Progenitor cell of endocrine pancreas (in vitro differentiated cells): ENCODE measurements at regions not wholly inside any gene's neighbourhood (a gene's known extent, or its start where the extent isn't known, plus 50 kb on each side); places are given as distances from the start of the nearest gene placed in this dataset.

ENCODE experiments used
- DNase-seq: peaks from one replicate; pipeline ENCODE4 v3.0.0; 2021; ENCODE audit warnings: low spot score; ENCODE audit not compliant: unreplicated experiment
- H3K27ac Mint-ChIP-seq: 2 replicates; pipeline ENCODE4 v1.8.0; 2021; ENCODE audit warnings: mild to moderate bottlenecking, moderate library complexity, mixed read lengths
- H3K27me3 Mint-ChIP-seq: 2 replicates; pipeline ENCODE4 v1.8.0; 2021; ENCODE audit warnings: mixed read lengths
- H3K36me3 Mint-ChIP-seq: 2 replicates; pipeline ENCODE4 v1.8.0; 2022; ENCODE audit warnings: mixed read lengths; ENCODE audit not compliant: insufficient read depth
- H3K4me1 Mint-ChIP-seq: 2 replicates; pipeline ENCODE4 v1.8.0; 2021; ENCODE audit warnings: low read depth, mixed read lengths
- H3K4me3 Mint-ChIP-seq: 2 replicates; pipeline ENCODE4 v1.8.0; 2021; ENCODE audit warnings: low read depth, mild to moderate bottlenecking, moderate library complexity, mixed read lengths
- H3K9me3 Mint-ChIP-seq: 2 replicates; pipeline ENCODE4 v1.8.0; 2021; ENCODE audit warnings: low read depth, mixed read lengths
- TF ChIP-seq, protein P1 (sequence below): fragments of 200-600 bp; sonication (generic); IDR thresholded peaks from one replicate; pipeline ENCODE4 v1.5.0; 2021; ENCODE audit warnings: antibody characterized with exemption, mild to moderate bottlenecking; ENCODE audit not compliant: unreplicated experiment

DNA sequence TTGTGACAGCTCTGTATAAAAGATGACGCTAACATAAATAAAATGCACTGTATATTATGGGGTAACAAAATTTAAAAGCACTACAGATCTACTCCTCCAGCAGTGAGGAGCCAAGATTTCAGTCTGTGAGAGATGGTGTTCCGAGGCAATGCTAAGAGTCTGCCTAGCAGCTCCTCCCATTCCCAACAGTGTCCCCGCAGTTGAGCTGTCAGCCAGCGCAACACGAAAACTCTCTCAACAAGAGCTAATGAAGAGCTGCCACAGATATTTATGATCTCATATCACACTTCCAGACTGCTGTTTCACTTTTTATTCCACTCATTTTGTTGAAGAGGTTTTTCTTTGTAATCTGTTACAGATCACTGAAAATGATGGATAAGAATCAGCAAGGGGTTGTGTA is 53.9 kb upstream of the ESRRG start:
- Mint-ChIP-seq H3K27me3 (peaks cover 2% of the 10 kb centered on the region), H3K27ac (no peak overlapping the region), H3K4me3 (no peak overlapping the region), H3K4me1 (no peaks in the 10 kb centered on the region), H3K36me3 (no peaks in the 10 kb centered on the region), H3K9me3 (no peaks in the 10 kb centered on the region)
- DNase-seq = no peak
- TF ChIP-seq, protein P1, sequence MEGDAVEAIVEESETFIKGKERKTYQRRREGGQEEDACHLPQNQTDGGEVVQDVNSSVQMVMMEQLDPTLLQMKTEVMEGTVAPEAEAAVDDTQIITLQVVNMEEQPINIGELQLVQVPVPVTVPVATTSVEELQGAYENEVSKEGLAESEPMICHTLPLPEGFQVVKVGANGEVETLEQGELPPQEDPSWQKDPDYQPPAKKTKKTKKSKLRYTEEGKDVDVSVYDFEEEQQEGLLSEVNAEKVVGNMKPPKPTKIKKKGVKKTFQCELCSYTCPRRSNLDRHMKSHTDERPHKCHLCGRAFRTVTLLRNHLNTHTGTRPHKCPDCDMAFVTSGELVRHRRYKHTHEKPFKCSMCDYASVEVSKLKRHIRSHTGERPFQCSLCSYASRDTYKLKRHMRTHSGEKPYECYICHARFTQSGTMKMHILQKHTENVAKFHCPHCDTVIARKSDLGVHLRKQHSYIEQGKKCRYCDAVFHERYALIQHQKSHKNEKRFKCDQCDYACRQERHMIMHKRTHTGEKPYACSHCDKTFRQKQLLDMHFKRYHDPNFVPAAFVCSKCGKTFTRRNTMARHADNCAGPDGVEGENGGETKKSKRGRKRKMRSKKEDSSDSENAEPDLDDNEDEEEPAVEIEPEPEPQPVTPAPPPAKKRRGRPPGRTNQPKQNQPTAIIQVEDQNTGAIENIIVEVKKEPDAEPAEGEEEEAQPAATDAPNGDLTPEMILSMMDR = no peak
